GM19468 (cell line): ENCODE measurements at regions not wholly inside any gene's neighbourhood (a gene's known extent, or its start where the extent isn't known, plus 50 kb on each side); places are given as distances from the start of the nearest gene placed in this dataset.
"Not testable (repeated sequence)": the region's sequence is repeated elsewhere in the genome, so short reads cannot be mapped to it uniquely, and the experiment has no call there.

Experiments used
- ATAC-seq: cut with Tn5 transposase; IDR thresholded peaks from one replicate; pipeline ENCODE4 v1.9.1; 2021; ENCODE audit warnings: mild to moderate bottlenecking, moderate library complexity, moderate number of reproducible peaks; ENCODE audit not compliant: unreplicated experiment; ENCODE audit errors: extremely low read depth

GRCh38 chr6:19337101-19337500 lies 500.1 kb upstream of the ID4 start:
- ATAC-seq, result no peak

- no peak for ATAC-seq
These were observed 494.6 kb upstream of the ID4 start for GRCh38 chr6:19342616-19343015.

DNA sequence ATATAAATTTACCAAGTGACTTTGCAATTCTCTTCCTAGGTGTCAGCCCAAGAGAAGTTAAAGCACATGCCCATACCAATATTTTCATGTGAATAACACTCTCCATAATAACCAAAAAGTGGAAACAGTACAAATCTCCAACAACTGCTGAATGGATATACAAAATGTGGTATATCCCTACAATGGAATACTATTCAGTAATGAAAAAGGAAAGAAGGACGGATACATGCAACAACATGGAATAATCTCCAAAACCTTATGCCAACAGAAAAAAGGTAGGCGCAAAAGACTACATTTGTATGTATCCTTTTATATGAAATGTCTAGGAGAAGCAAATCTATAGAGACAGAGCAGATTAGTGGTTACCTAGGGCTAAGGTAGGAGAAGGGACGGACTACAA lies 487.7 kb upstream of the ID4 start:
- ATAC-seq, result no peak

DNA sequence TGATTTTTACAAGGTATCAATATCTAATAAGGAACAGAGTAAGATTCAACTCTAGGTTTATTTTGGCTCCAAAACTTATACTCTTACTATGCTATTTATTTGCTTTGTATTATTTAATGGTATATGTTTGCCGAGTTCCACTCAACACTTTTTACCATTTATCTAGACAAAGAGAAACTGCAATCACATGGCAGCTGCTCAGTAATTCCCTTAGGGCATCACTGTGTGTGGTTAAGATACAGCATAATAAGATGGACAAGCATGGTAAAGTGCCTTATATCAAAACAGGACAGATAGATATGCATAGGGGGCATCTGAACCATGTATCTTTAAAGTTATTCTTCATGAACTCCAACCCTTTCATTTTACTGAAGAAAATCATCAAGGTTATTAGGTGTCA lies 483.0 kb upstream of the ID4 start:
- ATAC-seq, result no peak

DNA sequence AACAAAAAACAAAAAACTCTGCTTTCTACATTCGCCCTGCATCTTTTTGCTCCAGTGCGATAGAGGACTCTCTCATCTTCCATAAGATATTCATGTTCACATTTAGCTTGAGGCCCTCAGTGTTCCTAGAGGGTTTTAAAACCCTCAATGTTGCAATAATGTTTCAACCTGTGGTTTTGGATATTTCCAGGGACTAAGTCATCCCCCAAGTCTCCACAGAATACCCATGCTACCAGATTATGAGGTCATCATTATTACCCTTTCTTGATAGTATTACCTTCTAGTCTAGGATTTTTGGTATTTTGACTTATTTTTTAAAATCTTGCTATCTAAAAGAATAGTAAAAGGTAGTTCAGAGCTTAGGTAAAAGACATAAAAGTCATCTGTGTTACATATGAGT lies 480.5 kb upstream of the ID4 start:
- ATAC-seq, result no peak

DNA sequence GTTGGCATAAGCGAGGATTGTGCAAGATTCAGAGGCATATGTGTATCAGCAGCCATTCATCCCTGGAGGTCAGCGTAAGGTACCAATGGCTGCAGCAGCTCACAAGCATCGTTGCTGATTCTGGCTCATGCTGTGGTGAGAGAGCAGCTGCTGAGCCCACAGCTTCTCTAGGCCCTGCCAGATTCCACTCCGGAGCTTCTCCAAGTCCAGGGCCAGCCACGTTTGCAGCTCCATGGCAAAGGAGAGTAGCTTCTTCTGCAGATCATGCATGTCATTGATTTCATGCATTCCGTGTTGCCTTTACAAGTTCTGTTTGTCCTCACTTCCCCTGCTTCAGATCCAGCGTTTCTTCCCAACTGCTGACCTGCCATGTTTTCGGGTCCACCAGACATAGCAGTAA lies 474.8 kb upstream of the ID4 start:
- ATAC-seq, result no peak

GRCh38 chr6:19368511-19368910 lies 468.7 kb upstream of the ID4 start:
- ATAC-seq, result no peak

DNA sequence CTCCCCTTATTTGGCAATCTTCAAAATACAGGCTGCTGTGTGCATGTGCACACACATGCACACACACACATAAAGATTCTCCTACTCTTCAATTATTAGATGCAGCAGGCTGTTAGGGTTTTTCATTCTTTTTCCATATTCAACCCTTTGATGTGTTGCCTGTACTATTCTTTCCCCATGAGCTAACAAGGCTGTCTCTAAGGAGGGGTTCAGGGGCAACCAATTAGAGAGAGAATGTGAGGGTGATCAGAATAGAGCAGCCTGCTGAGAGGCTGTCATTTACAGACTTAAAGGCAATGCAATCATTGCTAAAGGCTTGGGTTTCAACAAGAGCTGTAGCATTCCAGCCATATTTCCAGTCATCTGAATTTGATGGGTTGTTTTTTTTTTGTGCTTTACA lies 467.4 kb upstream of the ID4 start:
- no peak for ATAC-seq

DNA sequence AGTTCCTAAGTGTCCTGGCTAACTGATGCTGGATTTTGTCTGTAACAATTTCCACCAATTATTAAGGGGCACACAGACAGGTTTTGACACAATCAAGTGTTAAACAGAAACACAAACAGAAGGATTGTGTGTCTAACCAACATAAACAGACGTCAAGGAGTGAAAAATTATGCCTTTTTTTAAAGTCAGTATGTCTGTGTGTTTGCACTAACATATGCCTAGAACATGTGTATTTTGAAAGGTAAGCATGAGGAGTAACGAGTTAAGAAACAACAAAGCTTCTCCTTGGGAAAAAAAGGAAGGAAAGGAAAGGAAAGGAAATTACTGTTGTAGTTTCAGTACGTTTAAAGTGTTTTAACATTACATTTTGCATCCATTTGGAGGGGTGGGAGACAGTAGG lies 466.3 kb upstream of the ID4 start:
- no peak for ATAC-seq

DNA sequence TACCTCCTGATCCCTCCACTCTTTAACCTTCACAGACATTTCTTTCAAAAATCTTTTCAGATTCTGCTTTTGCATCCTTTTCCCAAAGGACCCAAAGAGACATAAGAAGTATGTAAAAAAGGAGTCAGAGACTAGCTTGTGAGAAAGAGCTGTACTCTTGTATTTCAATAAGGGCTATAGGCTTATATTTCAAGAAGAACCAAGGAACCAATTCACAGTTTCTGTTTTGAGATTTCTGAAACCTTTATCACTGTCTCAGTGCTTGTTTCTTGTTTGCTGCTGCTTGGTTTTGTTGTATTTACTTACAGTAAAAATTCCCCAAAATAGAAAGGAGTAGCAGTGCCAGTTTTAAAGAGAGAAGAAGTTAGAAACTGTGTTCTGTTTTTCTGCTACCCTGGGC lies 461.6 kb upstream of the ID4 start:
- no peak for ATAC-seq

DNA sequence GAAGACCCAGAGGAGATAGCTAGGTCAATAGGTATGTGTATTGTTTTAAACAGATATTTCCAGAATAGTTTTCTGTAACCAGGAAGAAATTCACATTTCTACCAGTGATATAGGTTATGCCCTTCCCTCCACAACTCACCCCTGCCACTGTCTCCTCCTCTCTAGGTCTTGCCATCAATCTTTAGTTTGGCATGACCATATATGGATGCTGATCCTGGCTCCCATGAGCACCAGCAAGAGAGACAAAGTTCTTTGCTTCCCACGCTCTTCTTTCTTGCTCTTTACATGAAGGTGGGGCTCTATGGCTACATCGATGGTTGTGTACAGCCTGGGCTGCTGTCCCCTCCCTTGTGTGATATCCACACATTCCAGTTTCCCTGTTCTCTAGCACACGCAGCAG lies 459.4 kb upstream of the ID4 start:
- ATAC-seq, result no peak

DNA sequence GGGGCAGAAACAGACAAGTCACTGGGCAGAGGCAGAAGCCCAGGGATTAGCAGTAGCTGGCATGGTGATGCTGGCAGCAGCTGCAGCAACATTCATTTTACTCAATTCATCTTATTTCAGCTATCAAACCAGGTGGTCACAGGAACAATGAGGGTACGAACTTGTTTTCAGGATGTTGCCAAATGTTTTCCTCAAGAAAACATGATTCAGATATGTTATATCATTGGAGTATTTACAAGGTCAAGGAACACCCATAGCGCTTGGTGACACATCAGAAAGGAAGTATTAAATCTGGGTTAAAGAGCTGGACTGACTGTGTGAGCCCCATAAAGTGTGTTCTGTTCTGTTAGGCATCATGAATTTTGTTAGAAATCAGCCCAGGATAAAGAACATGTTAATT lies 456.9 kb upstream of the ID4 start:
- no peak for ATAC-seq

DNA sequence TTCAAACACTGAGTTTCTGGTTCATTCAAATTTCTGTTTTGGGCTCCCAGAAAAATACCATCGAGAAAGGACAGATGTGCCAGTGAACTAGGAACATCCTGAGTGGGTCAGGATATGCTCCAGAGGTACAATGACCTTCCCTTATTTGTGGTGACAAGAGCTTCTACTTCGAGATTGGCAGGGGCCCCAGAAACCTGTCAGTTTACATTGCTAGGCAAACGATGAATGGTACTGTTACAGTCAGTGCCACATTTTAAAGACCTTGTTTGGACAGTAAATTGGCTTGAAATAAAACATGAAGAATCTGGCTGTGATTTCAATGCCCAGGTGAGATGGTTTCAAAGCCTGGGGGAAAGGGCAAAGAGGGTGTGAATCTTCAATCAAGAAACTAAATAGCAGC lies 454.5 kb upstream of the ID4 start:
- ATAC-seq, result no peak

- ATAC-seq, result no peak
These were observed 445.2 kb upstream of the ID4 start for GRCh38 chr6:19391926-19392325.

- no peak for ATAC-seq
These were observed 443.1 kb upstream of the ID4 start for GRCh38 chr6:19394051-19394450.

DNA sequence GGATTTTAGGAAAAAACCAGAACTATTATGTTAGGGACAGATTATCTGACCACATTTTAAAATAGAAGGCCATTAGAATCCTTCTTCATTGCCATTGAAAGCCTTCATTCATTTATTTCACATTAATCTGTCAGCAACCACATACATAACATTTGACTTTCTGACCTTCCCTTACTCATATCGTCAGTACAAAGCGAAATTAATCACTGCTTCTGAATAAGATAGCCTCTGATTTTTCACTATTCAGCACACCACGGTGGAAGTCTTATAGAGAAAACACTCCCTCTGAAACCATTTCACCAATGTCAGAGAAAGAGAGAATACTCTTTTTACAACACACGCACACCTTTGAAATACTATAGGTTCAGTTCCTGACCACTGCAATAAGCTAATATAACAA lies 442.5 kb upstream of the ID4 start:
- no peak for ATAC-seq

- no peak for ATAC-seq
These were observed 441.9 kb upstream of the ID4 start for GRCh38 chr6:19395316-19395715.

DNA sequence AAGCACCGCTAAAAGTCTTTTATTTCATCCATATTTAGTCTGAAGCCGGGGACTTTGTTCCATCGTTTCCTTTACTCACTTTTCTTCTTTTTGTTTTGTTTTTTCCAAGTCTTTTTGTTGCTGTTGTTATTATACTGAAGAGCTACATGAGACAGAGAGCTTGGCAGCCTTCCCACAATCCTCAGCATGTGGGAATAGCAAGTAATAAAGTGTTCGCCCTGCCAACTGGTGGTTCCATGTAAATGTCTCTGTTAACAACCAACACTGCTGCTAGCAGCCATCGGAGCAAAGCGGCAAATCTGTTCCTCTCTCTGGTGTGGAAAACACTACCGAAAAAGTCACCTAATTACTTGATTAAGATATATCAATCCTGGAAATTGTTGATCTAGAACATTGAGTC lies 437.8 kb upstream of the ID4 start:
- no peak for ATAC-seq

- not testable (repeated sequence) for ATAC-seq
These were observed 432.3 kb upstream of the ID4 start for GRCh38 chr6:19404884-19405283.

DNA sequence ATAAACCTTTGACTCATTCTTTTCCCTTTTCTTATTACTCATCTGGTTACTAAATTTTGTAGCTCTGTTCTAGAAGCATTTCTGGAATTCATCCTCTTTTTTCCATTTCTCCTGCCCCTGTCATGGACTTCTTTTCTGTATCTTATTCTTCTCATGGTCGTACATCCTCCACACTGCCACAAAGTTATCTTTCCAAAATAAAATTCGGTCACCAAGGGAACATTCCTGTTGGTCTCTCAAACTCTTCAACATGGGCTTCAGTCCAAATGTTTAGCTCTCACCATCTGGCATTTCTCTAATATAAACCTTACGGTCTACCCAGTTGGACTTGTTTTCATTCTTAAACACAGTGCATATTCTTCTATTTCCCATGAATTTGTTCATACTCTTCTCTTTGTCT lies 428.8 kb upstream of the ID4 start:
- ATAC-seq, result no peak

GRCh38 chr6:19410481-19410880 lies 426.7 kb upstream of the ID4 start:
- no peak for ATAC-seq

- ATAC-seq, result no peak
These were observed 423.8 kb upstream of the ID4 start for GRCh38 chr6:19413323-19413722.

DNA sequence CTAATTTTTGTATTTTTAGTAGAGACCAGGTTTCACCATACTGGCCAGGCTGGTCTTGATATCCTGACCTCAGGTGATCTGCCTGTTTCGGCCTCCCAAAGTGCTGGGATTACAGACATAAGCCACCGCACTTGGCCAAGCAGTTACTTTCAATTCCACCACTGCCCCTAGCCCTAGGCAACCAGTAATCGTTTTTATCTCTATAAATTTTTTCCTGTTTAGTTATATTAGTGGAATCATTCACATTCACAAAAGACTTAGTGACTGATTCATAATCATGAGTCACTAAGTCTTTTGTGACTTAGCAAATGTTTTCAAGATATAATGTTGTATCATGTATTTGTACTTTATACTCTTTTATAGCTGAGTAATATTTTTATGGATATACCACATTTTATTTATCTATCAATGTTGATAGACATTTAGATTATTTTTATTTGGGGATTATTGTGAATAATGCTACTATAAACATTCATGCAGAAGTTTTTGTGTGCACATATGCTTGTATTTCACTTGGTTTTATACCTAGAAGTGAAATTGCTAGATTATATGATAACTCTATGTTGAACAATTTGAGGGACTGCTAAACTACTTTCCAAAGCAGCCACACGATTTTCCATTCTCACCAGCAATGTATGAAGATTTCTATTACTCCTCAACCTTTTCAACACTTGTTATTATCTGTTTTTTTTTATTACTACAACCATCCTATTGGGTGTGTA lies 421.4 kb upstream of the ID4 start:
- ATAC-seq, result no peak
